ENCODE measurements at regions not wholly inside any gene's neighbourhood (a gene's known extent, or its start where the extent isn't known, plus 50 kb on each side); places are given as distances from the start of the nearest gene placed in this dataset.
"Not testable (repeated sequence)": the region's sequence is repeated elsewhere in the genome, so short reads cannot be mapped to it uniquely, and the experiment has no call there.

DNA sequence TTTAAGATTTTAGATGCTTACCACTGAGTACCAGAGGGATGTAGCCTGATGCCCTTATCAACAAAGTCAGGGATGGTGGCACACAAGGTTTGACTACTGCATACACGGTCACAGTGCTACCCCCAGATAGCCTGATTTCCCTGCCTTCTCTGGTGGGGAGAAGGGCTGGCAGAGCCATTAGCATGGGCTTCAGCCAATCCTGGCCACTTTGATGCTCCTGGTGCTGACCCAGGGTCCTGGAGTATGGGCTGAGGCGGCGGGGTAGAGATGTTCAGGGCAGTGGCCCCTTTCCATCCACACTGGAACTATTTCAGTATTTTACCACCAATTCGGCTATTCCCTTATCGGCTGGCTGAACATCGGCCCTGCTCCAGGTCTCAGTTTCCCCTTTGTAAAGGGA, 83.2 kb downstream of the POTEB3 start:
- H3K4me3 Mint-ChIP-seq (ENCODE audit: unreplicated experiment); FAIRE-seq; H3K27me3 Mint-ChIP-seq (ENCODE audit: low read depth, unreplicated experiment); H3K9me3 ChIP-seq (ENCODE audit: insufficient read depth, low read depth, low read length); H2AFZ ChIP-seq (ENCODE audit: low read depth, low read length); H3K4me2 ChIP-seq (ENCODE audit: low read length); H4K20me1 ChIP-seq (ENCODE audit: insufficient read depth, low read length); H3K36me3 ChIP-seq (ENCODE audit: insufficient read depth, low read length); H3K27ac Mint-ChIP-seq (ENCODE audit: unreplicated experiment); H3K79me2 ChIP-seq (ENCODE audit: insufficient read depth, low read length); H3K9ac ChIP-seq (ENCODE audit: low read length); H3K4me1 ChIP-seq (ENCODE audit: insufficient read depth, low read length); H3K4me1 Mint-ChIP-seq (ENCODE audit: low read depth, unreplicated experiment); H3K4me3 ChIP-seq (ENCODE audit: insufficient read depth, low read depth, low read length); H3K27ac ChIP-seq (ENCODE audit: low read depth, low read length); H3K36me3 Mint-ChIP-seq (ENCODE audit: low read depth, unreplicated experiment); H3K27me3 ChIP-seq (ENCODE audit: insufficient read depth, low read length); H3K9me3 Mint-ChIP-seq (ENCODE audit: unreplicated experiment); DNase-seq (ENCODE audit: low read depth): not testable (repeated sequence)

DNA sequence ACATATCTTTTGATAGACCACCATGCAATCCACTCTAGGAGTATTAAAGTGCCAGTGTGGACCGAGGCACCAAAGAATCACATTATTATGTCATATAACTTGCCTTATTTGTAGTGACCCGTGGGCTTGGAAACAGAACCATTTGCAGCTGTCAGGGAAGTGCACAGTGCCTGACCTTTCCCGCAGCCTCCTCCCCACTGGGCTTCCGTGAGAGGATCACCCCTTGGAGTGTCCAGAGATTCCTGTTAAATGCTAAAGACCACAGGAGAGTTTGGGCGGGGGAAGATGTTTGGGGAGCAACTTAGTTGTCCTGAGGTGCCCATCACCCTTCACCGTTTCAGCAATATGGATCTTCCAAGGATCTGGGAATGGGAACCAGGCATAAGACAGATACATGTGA, 84.4 kb downstream of the POTEB3 start:
- H3K4me1 Mint-ChIP-seq (ENCODE audit: low read depth, unreplicated experiment); H3K4me3 Mint-ChIP-seq (ENCODE audit: unreplicated experiment); H3K27ac ChIP-seq (ENCODE audit: low read depth, low read length); H3K36me3 ChIP-seq (ENCODE audit: insufficient read depth, low read length); H3K4me3 ChIP-seq (ENCODE audit: insufficient read depth, low read depth, low read length); H3K4me2 ChIP-seq (ENCODE audit: low read length); H3K27me3 Mint-ChIP-seq (ENCODE audit: low read depth, unreplicated experiment); H3K9me3 Mint-ChIP-seq (ENCODE audit: unreplicated experiment); H3K27ac Mint-ChIP-seq (ENCODE audit: unreplicated experiment); DNase-seq (ENCODE audit: low read depth); H3K9me3 ChIP-seq (ENCODE audit: insufficient read depth, low read depth, low read length); H3K27me3 ChIP-seq (ENCODE audit: insufficient read depth, low read length); H2AFZ ChIP-seq (ENCODE audit: low read depth, low read length); H3K79me2 ChIP-seq (ENCODE audit: insufficient read depth, low read length); H4K20me1 ChIP-seq (ENCODE audit: insufficient read depth, low read length); FAIRE-seq; H3K4me1 ChIP-seq (ENCODE audit: insufficient read depth, low read length); H3K36me3 Mint-ChIP-seq (ENCODE audit: low read depth, unreplicated experiment); H3K9ac ChIP-seq (ENCODE audit: low read length): not testable (repeated sequence)

DNA sequence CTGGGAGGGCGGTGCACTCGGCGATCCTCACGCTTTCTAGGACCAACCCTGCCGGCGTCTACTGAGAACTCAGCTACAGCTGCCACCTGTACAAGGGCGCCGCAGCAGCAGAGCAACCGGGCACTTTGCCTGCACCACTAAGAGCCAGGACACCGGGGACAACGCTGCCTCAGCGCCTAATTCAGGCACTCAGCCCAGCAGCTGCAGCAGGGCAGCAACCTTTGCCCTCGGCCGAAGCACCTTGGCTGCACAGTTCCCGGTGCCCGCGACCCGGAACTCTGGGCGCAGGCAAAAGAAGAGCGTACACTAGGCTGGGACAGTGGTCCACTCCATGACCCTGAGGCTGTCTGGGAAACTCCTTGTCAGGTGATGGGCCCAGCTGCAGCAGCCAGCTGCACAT, 85.7 kb downstream of the POTEB3 start:
- H3K27me3 Mint-ChIP-seq (ENCODE audit: low read depth, unreplicated experiment); DNase-seq (ENCODE audit: low read depth); H3K4me3 ChIP-seq (ENCODE audit: insufficient read depth, low read depth, low read length); H3K27ac Mint-ChIP-seq (ENCODE audit: unreplicated experiment); H3K9ac ChIP-seq (ENCODE audit: low read length); H3K27ac ChIP-seq (ENCODE audit: low read depth, low read length); H3K36me3 Mint-ChIP-seq (ENCODE audit: low read depth, unreplicated experiment); H3K79me2 ChIP-seq (ENCODE audit: insufficient read depth, low read length); H3K4me1 Mint-ChIP-seq (ENCODE audit: low read depth, unreplicated experiment); H3K4me3 Mint-ChIP-seq (ENCODE audit: unreplicated experiment); H3K36me3 ChIP-seq (ENCODE audit: insufficient read depth, low read length); H2AFZ ChIP-seq (ENCODE audit: low read depth, low read length); H4K20me1 ChIP-seq (ENCODE audit: insufficient read depth, low read length); H3K4me2 ChIP-seq (ENCODE audit: low read length); H3K9me3 Mint-ChIP-seq (ENCODE audit: unreplicated experiment); H3K9me3 ChIP-seq (ENCODE audit: insufficient read depth, low read depth, low read length); FAIRE-seq; H3K4me1 ChIP-seq (ENCODE audit: insufficient read depth, low read length); H3K27me3 ChIP-seq (ENCODE audit: insufficient read depth, low read length): not testable (repeated sequence)

DNA sequence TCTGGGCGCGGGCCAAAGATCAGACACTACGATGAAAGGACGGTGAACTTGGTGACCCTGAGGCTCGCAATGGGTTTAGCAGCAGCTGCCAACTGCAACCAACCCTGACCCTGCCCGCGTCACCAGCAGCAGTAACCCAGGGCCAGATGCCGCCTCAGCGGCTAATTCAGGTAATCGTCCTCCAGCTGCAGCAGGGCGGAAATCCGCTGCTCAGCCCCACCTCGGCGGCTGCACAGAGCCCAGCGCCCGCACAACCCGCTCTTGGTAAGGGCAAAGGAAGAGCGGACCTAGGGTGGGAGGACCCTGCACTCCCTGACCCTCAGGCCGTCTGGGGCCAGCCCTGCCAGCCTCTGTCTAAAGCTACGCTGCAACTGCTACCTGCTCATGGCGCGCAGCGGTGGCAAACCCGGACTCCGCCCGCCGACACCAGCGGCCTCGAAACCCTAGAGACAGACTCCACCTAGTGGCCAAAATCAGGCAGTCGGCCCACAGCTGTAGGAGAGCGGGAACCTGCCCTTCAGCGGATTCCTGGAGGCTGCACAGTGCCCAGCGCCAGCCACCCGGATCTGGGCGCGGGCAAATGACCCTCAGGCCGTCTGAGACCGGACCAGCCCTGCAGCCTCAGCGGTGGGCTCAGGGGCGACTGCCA, 87.5 kb downstream of the POTEB3 start:
- H3K27ac ChIP-seq (ENCODE audit: low read depth, low read length); H3K9ac ChIP-seq (ENCODE audit: low read length); H3K36me3 ChIP-seq (ENCODE audit: insufficient read depth, low read length); FAIRE-seq; H3K79me2 ChIP-seq (ENCODE audit: insufficient read depth, low read length); H3K9me3 ChIP-seq (ENCODE audit: insufficient read depth, low read depth, low read length); H2AFZ ChIP-seq (ENCODE audit: low read depth, low read length); H3K4me3 ChIP-seq (ENCODE audit: insufficient read depth, low read depth, low read length); H3K4me1 ChIP-seq (ENCODE audit: insufficient read depth, low read length); H3K36me3 Mint-ChIP-seq (ENCODE audit: low read depth, unreplicated experiment); H3K27me3 Mint-ChIP-seq (ENCODE audit: low read depth, unreplicated experiment); H3K4me2 ChIP-seq (ENCODE audit: low read length); H3K27me3 ChIP-seq (ENCODE audit: insufficient read depth, low read length); H3K9me3 Mint-ChIP-seq (ENCODE audit: unreplicated experiment); H3K4me1 Mint-ChIP-seq (ENCODE audit: low read depth, unreplicated experiment); H3K27ac Mint-ChIP-seq (ENCODE audit: unreplicated experiment); H3K4me3 Mint-ChIP-seq (ENCODE audit: unreplicated experiment); H4K20me1 ChIP-seq (ENCODE audit: insufficient read depth, low read length); DNase-seq (ENCODE audit: low read depth): not testable (repeated sequence)

DNA sequence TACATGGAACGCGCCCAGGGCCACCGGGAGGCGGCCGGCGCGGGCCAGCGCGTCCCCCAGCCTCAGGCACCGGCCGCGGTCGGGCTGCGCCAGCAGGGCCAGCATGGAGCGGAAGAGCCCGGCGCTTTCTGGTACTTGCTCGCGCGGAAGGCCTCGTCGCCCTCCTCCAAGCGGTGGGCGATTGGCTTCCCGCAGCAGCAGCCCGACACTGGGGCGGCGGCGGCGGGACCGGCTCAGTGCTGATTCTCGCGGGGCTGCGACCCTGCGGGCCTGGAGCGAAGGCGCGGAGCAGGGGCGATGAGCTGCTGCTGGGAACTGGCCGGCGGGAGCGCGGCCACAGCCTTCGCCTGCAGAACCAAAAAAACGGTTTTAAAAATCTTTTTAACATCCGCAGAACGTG, 95.3 kb downstream of the POTEB3 start:
- not testable (repeated sequence) for DNase-seq (ENCODE audit: low read depth); FAIRE-seq

GRCh38 chr15:21344500-21344899, 95.8 kb downstream of the POTEB3 start:
- not testable (repeated sequence) for H3K36me3 ChIP-seq (ENCODE audit: insufficient read depth, low read length); H3K4me2 ChIP-seq (ENCODE audit: low read length); H3K27ac Mint-ChIP-seq (ENCODE audit: unreplicated experiment); H3K79me2 ChIP-seq (ENCODE audit: insufficient read depth, low read length); H3K9me3 ChIP-seq (ENCODE audit: insufficient read depth, low read depth, low read length); H3K27me3 ChIP-seq (ENCODE audit: insufficient read depth, low read length); H3K9me3 Mint-ChIP-seq (ENCODE audit: unreplicated experiment); H3K4me3 Mint-ChIP-seq (ENCODE audit: unreplicated experiment); H3K27ac ChIP-seq (ENCODE audit: low read depth, low read length); H4K20me1 ChIP-seq (ENCODE audit: insufficient read depth, low read length); H2AFZ ChIP-seq (ENCODE audit: low read depth, low read length); H3K4me1 Mint-ChIP-seq (ENCODE audit: low read depth, unreplicated experiment); H3K27me3 Mint-ChIP-seq (ENCODE audit: low read depth, unreplicated experiment); H3K9ac ChIP-seq (ENCODE audit: low read length); DNase-seq (ENCODE audit: low read depth); H3K4me3 ChIP-seq (ENCODE audit: insufficient read depth, low read depth, low read length); H3K4me1 ChIP-seq (ENCODE audit: insufficient read depth, low read length); H3K36me3 Mint-ChIP-seq (ENCODE audit: low read depth, unreplicated experiment); FAIRE-seq

More for the DNA sequence above, 95.3 kb downstream of the POTEB3 start:
- H3K4me1 ChIP-seq (ENCODE audit: insufficient read depth, low read length); H3K4me3 ChIP-seq (ENCODE audit: insufficient read depth, low read depth, low read length); H3K4me2 ChIP-seq (ENCODE audit: low read length); H2AFZ ChIP-seq (ENCODE audit: low read depth, low read length); H3K36me3 Mint-ChIP-seq (ENCODE audit: low read depth, unreplicated experiment); H3K4me1 Mint-ChIP-seq (ENCODE audit: low read depth, unreplicated experiment); H3K36me3 ChIP-seq (ENCODE audit: insufficient read depth, low read length); H3K79me2 ChIP-seq (ENCODE audit: insufficient read depth, low read length); H3K27ac ChIP-seq (ENCODE audit: low read depth, low read length); H3K27ac Mint-ChIP-seq (ENCODE audit: unreplicated experiment); H3K9me3 ChIP-seq (ENCODE audit: insufficient read depth, low read depth, low read length); H3K9me3 Mint-ChIP-seq (ENCODE audit: unreplicated experiment); H3K27me3 ChIP-seq (ENCODE audit: insufficient read depth, low read length); H3K9ac ChIP-seq (ENCODE audit: low read length); H3K4me3 Mint-ChIP-seq (ENCODE audit: unreplicated experiment); H4K20me1 ChIP-seq (ENCODE audit: insufficient read depth, low read length); H3K27me3 Mint-ChIP-seq (ENCODE audit: low read depth, unreplicated experiment): not testable (repeated sequence)
